HCT116 (cell line): ENCODE measurements at regions not wholly inside any gene's neighbourhood (a gene's known extent, or its start where the extent isn't known, plus 50 kb on each side); places are given as distances from the start of the nearest gene placed in this dataset.

Experiments used
- ATAC-seq: fragments of 200-7000 bp; cut with Tn5 transposase; 2 replicates; pipeline ENCODE4 v1.9.1; 2020; ENCODE audit warnings: mild to moderate bottlenecking, moderate library complexity
- BruUV-seq: library from RNA; stranded (reverse); fragments of 400-500 nt; replicated peaks from 2 replicates; lab custom pipeline; 2021; lab: Mats Ljungman, UMichigan
- CTCF ChIA-PET: fragments of 300-600 bp; sonication (Branson Sonifier 250); formaldehyde crosslinking; loops from one replicate; lab custom pipeline; 2021; ENCODE audit warnings: antibody characterized with exemption; lab: Charles Lee
- POLR2A ChIA-PET: fragments of 300-600, 350-600 bp; sonication (Branson Sonifier 250); formaldehyde crosslinking; loops from one replicate; lab custom pipeline; 2021; ENCODE audit warnings: antibody characterized with exemption; lab: Charles Lee
- RAD21 ChIA-PET, 2 experiments: fragments of 300-600 bp; sonication (Branson Sonifier 250); formaldehyde crosslinking; loops; one replicate each; lab custom pipeline; 2023; ENCODE audit warnings: low total read pairs in 2 of 2; ENCODE audit not compliant: uncharacterized antibody in 2 of 2, unreplicated experiment in 2 of 2, low non-redundant PET in 1 of 2; lab: Charles Lee
- DNase-seq: peaks from one replicate; pipeline ENCODE4 v3.0.0-alpha.2; 2010; ENCODE audit warnings: low read depth, low spot score
- H2AFZ ChIP-seq: fragments of 200-600 bp; shearing (Covaris generic), sonication (generic); 2 replicates; pipeline ENCODE4 v1.6.1; 2017; ENCODE audit warnings: low read depth, mixed run types, mixed read lengths, antibody characterized with exemption, low read length; ENCODE audit not compliant: poor library complexity, severe bottlenecking
- H3K27ac ChIP-seq: 2 replicates; pipeline ENCODE4 v1.5.1; 2012; ENCODE audit warnings: low read depth, low read length
- H3K27me3 ChIP-seq: fragments of 200-600 bp; sonication (generic); 2 replicates; pipeline ENCODE4 v1.6.1; 2016; ENCODE audit warnings: mixed run types, low read length, mixed read lengths; ENCODE audit not compliant: insufficient read depth
- H3K36me3 ChIP-seq, 2 experiments: fragments of 200-500 bp in 1 of 2; fragments of 200-600 bp in 1 of 2; sonication (Bioruptor generic) in 1 of 2; sonication (generic) in 1 of 2; 2 replicates each; pipeline versions ENCODE4 v1.5.1 to v1.6.1; 2014 to 2016; ENCODE audit warnings: low read length in 2 of 2, inconsistent platforms in 1 of 2, mixed read lengths in 1 of 2, mixed run types in 1 of 2; ENCODE audit not compliant: insufficient read depth in 2 of 2, control insufficient read depth in 1 of 2
- H3K4me1 ChIP-seq, 2 experiments: fragments of 200-600 bp in 1 of 2; sonication (generic) in 1 of 2; 2 replicates each; pipeline versions ENCODE4 v1.5.1 to v1.6.1; 2012 to 2017; ENCODE audit warnings: low read length in 2 of 2, inconsistent platforms in 1 of 2, mild to moderate bottlenecking in 1 of 2, mixed read lengths in 1 of 2, mixed run types in 1 of 2, moderate library complexity in 1 of 2; ENCODE audit not compliant: insufficient read depth in 2 of 2, control insufficient read depth in 1 of 2
- H3K4me2 ChIP-seq: fragments of 200-600 bp; sonication (generic); 2 replicates; pipeline ENCODE4 v1.6.1; 2017; ENCODE audit warnings: mixed run types, low read length, mixed read lengths
- H3K4me3 ChIP-seq, 2 experiments: fragments of 200-600 bp in 1 of 2; sonication (generic) in 1 of 2; replicated peaks in 1 of 2; 2 replicates each; pipeline ENCODE4 v1.5.1; 2011 to 2016; ENCODE audit warnings: low read length in 2 of 2, control low read depth in 1 of 2, low read depth in 1 of 2, mild to moderate bottlenecking in 1 of 2, mixed read lengths in 1 of 2, mixed run types in 1 of 2
- H3K79me2 ChIP-seq: fragments of 200-600 bp; sonication (generic); 2 replicates; pipeline ENCODE4 v1.6.1; 2017; ENCODE audit warnings: mild to moderate bottlenecking, mixed run types, low read length, moderate library complexity, mixed read lengths; ENCODE audit not compliant: insufficient read depth
- H3K9ac ChIP-seq: fragments of 200-600 bp; sonication (generic); 2 replicates; pipeline ENCODE4 v1.6.1; 2016; ENCODE audit warnings: low read length, mixed read lengths
- H3K9me2 ChIP-seq: fragments of 200-600 bp; sonication (generic), shearing (Covaris generic); 2 replicates; pipeline ENCODE4 v1.6.1; 2017; ENCODE audit warnings: mixed run types, mild to moderate bottlenecking, moderate library complexity; ENCODE audit not compliant: insufficient read depth
- H3K9me3 ChIP-seq, 2 experiments: fragments of 200-500 bp in 1 of 2; fragments of 200-600 bp in 1 of 2; sonication (Bioruptor generic) in 1 of 2; sonication (generic) in 1 of 2; 2 replicates each; pipeline ENCODE4 v1.6.1; 2014 to 2017; ENCODE audit warnings: low read length in 2 of 2, mixed read lengths in 2 of 2, inconsistent platforms in 1 of 2, low read depth in 1 of 2, mild to moderate bottlenecking in 1 of 2, mixed run types in 1 of 2, moderate library complexity in 1 of 2; ENCODE audit not compliant: control insufficient read depth in 1 of 2, insufficient read depth in 1 of 2
- H4K20me1 ChIP-seq: fragments of 200-600 bp; sonication (generic), shearing (Covaris generic); 2 replicates; pipeline ENCODE4 v1.6.1; 2017; ENCODE audit warnings: mixed run types, mild to moderate bottlenecking, moderate library complexity; ENCODE audit not compliant: insufficient read depth
- CBX3 ChIP-seq: IDR thresholded peaks from 2 replicates; pipeline ENCODE4 v1.6.1; 2012; ENCODE audit warnings: low read depth
- CEBPB ChIP-seq: IDR thresholded peaks from 2 replicates; pipeline ENCODE4 v1.6.1; 2012; ENCODE audit warnings: low read depth
- EZH2 ChIP-seq: fragments of 200-600 bp; sonication (generic); IDR thresholded peaks from 2 replicates; pipeline ENCODE4 v1.6.1; 2017; ENCODE audit warnings: antibody characterized with exemption, mixed run types
- JUND ChIP-seq: IDR thresholded peaks from 2 replicates; pipeline ENCODE4 v1.6.1; 2012
- RAD21 ChIP-seq: IDR thresholded peaks from 2 replicates; pipeline ENCODE4 v1.6.1; 2012; ENCODE audit warnings: low read depth, mild to moderate bottlenecking
- YY1 ChIP-seq: IDR thresholded peaks from 2 replicates; pipeline ENCODE4 v1.6.1; 2011; ENCODE audit warnings: low read length, low read depth, moderate library complexity, mild to moderate bottlenecking; ENCODE audit not compliant: insufficient replicate concordance; ENCODE audit errors: extremely low read depth
- intact Hi-C: fragments of 100-400 bp; cut with micrococcal nuclease; formaldehyde crosslinking; loops from 2 replicates; pipeline ENCODE4 v1.10.0; 2022

- RAD21 ChIA-PET, result no interaction called here
- no TSS peak for BruUV-seq
- TF ChIP-seq JUND, result no peak
- no peak for TF ChIP-seq CEBPB
- TF ChIP-seq CBX3, result no peak
- TF ChIP-seq YY1, result no peak
- no peak for TF ChIP-seq RAD21
- Histone ChIP-seq H3K27me3 (no peaks in the 10 kb centered on the region; the same call in 1 of the 2 replicates), H3K4me3 (no peak overlapping the region), H3K9me3 (no peaks in the 10 kb centered on the region), H3K4me2 (no peak overlapping the region), H3K9ac (no peak overlapping the region), H3K79me2 (no peaks in the 10 kb centered on the region), H4K20me1 (no peaks in the 10 kb centered on the region), H3K9me2 (no peaks in the 10 kb centered on the region), H3K27ac (no peak overlapping the region), H2AFZ (no peak overlapping the region), H3K4me1 (peaks cover 0 to 4% of the 10 kb centered on the region in 2 experiments; a peak in 2 of 4 replicates), H3K36me3 (no peaks in the 10 kb centered on the region)
- no peak for ATAC-seq
- DNase-seq, result no peak
- CTCF ChIA-PET, result no interaction called here
- intact Hi-C loops, result no loop called here
- POLR2A ChIA-PET, result no interaction called here
Observed at GRCh38 chr20:22353586-22353985, 230.8 kb downstream of the FOXA2 start.

- POLR2A ChIA-PET, result no interaction called here
- no peak for DNase-seq
- CTCF ChIA-PET, result no interaction called here
Observed at GRCh38 chr20:22352019-22352418, 232.4 kb downstream of the FOXA2 start.

More at GRCh38 chr20:22352019-22352418, 232.4 kb downstream of the FOXA2 start:
- Histone ChIP-seq H3K9me2 (no peaks in the 10 kb centered on the region), H3K36me3 (no peaks in the 10 kb centered on the region), H3K27me3 (no peaks in the 10 kb centered on the region; the same call in 1 of the 2 replicates), H3K9ac (no peak overlapping the region), H3K4me2 (no peak overlapping the region), H3K4me1 (peaks cover 0 to 4% of the 10 kb centered on the region in 2 experiments; a peak in 2 of 4 replicates), H2AFZ (no peak overlapping the region), H3K27ac (no peak overlapping the region), H4K20me1 (no peaks in the 10 kb centered on the region), H3K4me3 (no peak overlapping the region), H3K79me2 (no peaks in the 10 kb centered on the region), H3K9me3 (no peaks in the 10 kb centered on the region)
- TF ChIP-seq EZH2, result no peak
- RAD21 ChIA-PET, result no interaction called here
- intact Hi-C loops, result no loop called here
- no peak for ATAC-seq
- BruUV-seq, result no TSS peak
